Mesendoderm (in vitro differentiated cells): ENCODE measurements at regions not wholly inside any gene's neighbourhood (a gene's known extent, or its start where the extent isn't known, plus 50 kb on each side); places are given as distances from the start of the nearest gene placed in this dataset.

Source experiments
- DNase-seq: peaks from one replicate; pipeline ENCODE4 v3.0.0; 2013
- H2AK5ac ChIP-seq: 2 replicates; pipeline ENCODE4 v1.6.1; 2013; ENCODE audit warnings: low read length, inconsistent platforms
- H2BK120ac ChIP-seq: 2 replicates; pipeline ENCODE4 v1.6.1; 2013; ENCODE audit warnings: low read depth, mild to moderate bottlenecking, low read length, moderate library complexity, mixed read lengths
- H2BK15ac ChIP-seq: replicated peaks from 2 replicates; pipeline ENCODE4 v1.6.1; 2013; ENCODE audit warnings: low read depth, mild to moderate bottlenecking, moderate library complexity
- H2BK5ac ChIP-seq: 2 replicates; pipeline ENCODE4 v1.6.1; 2013; ENCODE audit warnings: low read length, inconsistent platforms
- H3K18ac ChIP-seq: 2 replicates; pipeline ENCODE4 v1.6.1; 2013; ENCODE audit warnings: mild to moderate bottlenecking, low read length, mixed read lengths
- H3K23ac ChIP-seq: one replicate; pipeline ENCODE4 v1.6.1; 2013; ENCODE audit warnings: low read length
- H3K27ac ChIP-seq: 2 replicates; pipeline ENCODE4 v1.5.1; 2013; ENCODE audit warnings: low read depth, mild to moderate bottlenecking, inconsistent platforms, low read length, moderate library complexity
- H3K27me3 ChIP-seq: 2 replicates; pipeline ENCODE4 v1.6.1; 2013; ENCODE audit warnings: low read length, control low read depth, mild to moderate bottlenecking, inconsistent platforms; ENCODE audit not compliant: insufficient read depth, poor library complexity
- H3K36me3 ChIP-seq: 2 replicates; pipeline ENCODE4 v1.6.1; 2013; ENCODE audit warnings: low read length, inconsistent platforms; ENCODE audit not compliant: control insufficient read depth, insufficient read depth
- H3K4ac ChIP-seq: one replicate; pipeline ENCODE4 v1.6.1; 2013; ENCODE audit warnings: low read depth, mild to moderate bottlenecking, low read length, moderate library complexity
- H3K4me1 ChIP-seq: 2 replicates; pipeline ENCODE4 v1.6.1; 2013; ENCODE audit warnings: low read depth, low read length, inconsistent platforms; ENCODE audit not compliant: control insufficient read depth
- H3K4me2 ChIP-seq: 2 replicates; pipeline ENCODE4 v1.6.1; 2013; ENCODE audit warnings: low read length
- H3K4me3 ChIP-seq: 2 replicates; pipeline ENCODE4 v1.5.1; 2013; ENCODE audit warnings: mild to moderate bottlenecking, low read length
- H3K56ac ChIP-seq: one replicate; pipeline ENCODE4 v1.6.1; 2013; ENCODE audit warnings: low read length
- H3K79me1 ChIP-seq: 2 replicates; pipeline ENCODE4 v1.6.1; 2013; ENCODE audit warnings: low read length, inconsistent platforms
- H3K79me2 ChIP-seq: 2 replicates; pipeline ENCODE4 v1.6.1; 2013; ENCODE audit warnings: mild to moderate bottlenecking, low read length; ENCODE audit not compliant: control insufficient read depth, insufficient read depth
- H3K9ac ChIP-seq: 2 replicates; pipeline ENCODE4 v1.6.1; 2013; ENCODE audit warnings: low read length, inconsistent platforms
- H4K5ac ChIP-seq: one replicate; pipeline ENCODE4 v1.6.1; 2013; ENCODE audit warnings: low read length
- H4K8ac ChIP-seq: one replicate; pipeline ENCODE4 v1.6.1; 2013; ENCODE audit warnings: low read depth, mild to moderate bottlenecking, control low read depth, low read length, moderate library complexity
- WGBS: extraction: QIAGEN DNeasy Blood & Tissue Kit; methylation state at CpG from one replicate; pipeline ENCODE4 v1.1.7; 2013; ENCODE audit warnings: low lambda C conversion rate, missing lambda C conversion rate; ENCODE audit not compliant: insufficient coverage; ENCODE audit errors: extremely low coverage; 5-methylcytosine and 5-hydroxymethylcytosine counted together

DNA sequence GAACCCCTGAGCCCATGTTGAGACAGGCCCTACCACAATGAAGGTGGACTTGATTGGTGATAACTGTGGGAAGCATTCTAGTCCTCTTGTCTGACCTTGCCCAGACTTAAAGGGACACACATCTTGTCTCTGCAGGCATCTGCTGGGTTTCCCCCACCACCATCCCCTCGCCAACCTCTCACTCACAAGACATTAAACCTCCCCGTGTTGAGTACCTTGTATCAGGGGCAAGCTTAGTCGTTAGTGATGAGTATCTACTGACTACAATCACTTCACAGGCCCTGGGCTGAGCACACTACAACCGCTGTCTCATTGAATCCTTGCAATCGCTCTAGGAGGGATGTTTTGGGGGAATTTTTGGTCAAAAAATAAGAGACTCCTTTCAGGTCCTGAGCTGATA is 86.0 kb downstream of the ICOS start:
- Histone ChIP-seq H3K4me3 (no peak overlapping the region), H3K36me3 (no peaks in the 10 kb centered on the region), H4K8ac (no peak overlapping the region), H4K5ac (no peak overlapping the region), H3K23ac (no peak overlapping the region), H3K18ac (no peak overlapping the region), H3K79me1 (no peaks in the 10 kb centered on the region), H2BK15ac (no peak overlapping the region), H3K56ac (no peak overlapping the region), H3K4me2 (no peak overlapping the region), H3K9ac (no peak overlapping the region), H2BK120ac (no peak overlapping the region), H2AK5ac (no peak overlapping the region), H3K27me3 (no peaks in the 10 kb centered on the region), H2BK5ac (no peak overlapping the region), H3K27ac (no peak overlapping the region), H3K79me2 (no peaks in the 10 kb centered on the region), H3K4ac (no peak overlapping the region), H3K4me1 (peaks cover 1% of the 10 kb centered on the region)
- no CpG with 5 or more reads among the region's 5 CpGs for WGBS
- no peak for DNase-seq

DNA sequence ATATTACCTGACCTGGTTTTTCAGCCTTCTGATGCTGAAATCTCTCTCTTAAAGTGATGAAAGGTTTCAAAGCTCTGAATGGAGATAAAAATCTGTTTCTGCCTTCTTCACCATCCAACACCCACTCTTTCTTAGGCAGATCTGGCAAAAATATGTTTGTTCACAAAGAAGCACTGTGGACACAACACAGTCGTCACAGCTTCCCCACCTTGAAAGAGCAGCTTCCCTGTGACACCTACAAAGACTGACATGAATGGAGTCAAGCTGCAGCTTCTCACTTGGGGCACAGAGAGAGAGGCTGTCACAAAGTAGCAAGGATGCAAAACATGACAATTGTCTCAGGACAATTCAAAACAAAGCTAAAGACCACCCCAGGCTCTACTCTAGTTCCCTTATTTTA is 86.5 kb downstream of the ICOS start:
- H3K4me1 ChIP-seq = peaks cover 1% of the 10 kb centered on the region
- H3K27ac ChIP-seq = no peak overlapping the region
- H2BK15ac ChIP-seq = no peak overlapping the region
- no peak overlapping the region for H2AK5ac ChIP-seq
- H3K9ac ChIP-seq = no peak overlapping the region
- H3K4me2 ChIP-seq = no peak overlapping the region
- no peaks in the 10 kb centered on the region for H3K79me1 ChIP-seq
- H4K5ac ChIP-seq = no peak overlapping the region
- no peaks in the 10 kb centered on the region for H3K27me3 ChIP-seq
- WGBS = no CpG with 5 or more reads among the region's 1 CpG
- H2BK120ac ChIP-seq = no peak overlapping the region
- DNase-seq = no peak
- H3K23ac ChIP-seq = no peak overlapping the region
- H4K8ac ChIP-seq = no peak overlapping the region
- H3K56ac ChIP-seq = no peak overlapping the region
- no peaks in the 10 kb centered on the region for H3K36me3 ChIP-seq
- no peak overlapping the region for H3K4me3 ChIP-seq
- H3K18ac ChIP-seq = no peak overlapping the region
- no peaks in the 10 kb centered on the region for H3K79me2 ChIP-seq
- H3K4ac ChIP-seq = no peak overlapping the region
- no peak overlapping the region for H2BK5ac ChIP-seq

DNA sequence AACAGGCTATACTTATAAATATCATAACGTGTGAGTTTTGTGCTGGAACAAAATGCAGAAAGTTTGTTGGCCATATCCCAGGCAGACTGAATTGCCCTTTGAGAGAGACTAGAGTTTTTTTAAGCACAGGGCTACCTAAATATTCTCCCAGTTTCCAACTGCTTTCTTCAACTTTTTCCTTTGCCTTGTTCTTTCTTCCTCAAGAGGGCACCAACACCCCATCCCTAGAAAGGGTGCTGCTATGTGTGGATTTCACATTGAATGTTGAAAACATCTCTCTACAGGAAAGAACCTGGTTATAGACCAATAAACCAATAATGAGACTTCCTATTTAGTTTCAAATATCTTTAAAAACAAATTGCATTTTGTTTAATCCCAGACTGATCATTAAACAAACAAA is 87.9 kb downstream of the ICOS start:
- peak; percentile 79 for DNase-seq
- Histone ChIP-seq H3K79me2 (no peaks in the 10 kb centered on the region), H3K79me1 (no peaks in the 10 kb centered on the region), H2BK120ac (no peak overlapping the region), H2BK5ac (no peak overlapping the region), H4K8ac (no peak overlapping the region), H3K36me3 (no peaks in the 10 kb centered on the region), H3K56ac (no peak overlapping the region), H3K4ac (no peak overlapping the region), H3K27ac (no peak overlapping the region), H3K4me3 (no peak overlapping the region), H2BK15ac (no peak overlapping the region), H4K5ac (no peak overlapping the region), H3K23ac (no peak overlapping the region), H3K27me3 (no peaks in the 10 kb centered on the region), H2AK5ac (no peak overlapping the region), H3K18ac (no peak overlapping the region), H3K4me1 (peaks cover 1% of the 10 kb centered on the region), H3K4me2 (no peak overlapping the region), H3K9ac (no peak overlapping the region)
- WGBS = no CpG with 5 or more reads among the region's 1 CpG

DNA sequence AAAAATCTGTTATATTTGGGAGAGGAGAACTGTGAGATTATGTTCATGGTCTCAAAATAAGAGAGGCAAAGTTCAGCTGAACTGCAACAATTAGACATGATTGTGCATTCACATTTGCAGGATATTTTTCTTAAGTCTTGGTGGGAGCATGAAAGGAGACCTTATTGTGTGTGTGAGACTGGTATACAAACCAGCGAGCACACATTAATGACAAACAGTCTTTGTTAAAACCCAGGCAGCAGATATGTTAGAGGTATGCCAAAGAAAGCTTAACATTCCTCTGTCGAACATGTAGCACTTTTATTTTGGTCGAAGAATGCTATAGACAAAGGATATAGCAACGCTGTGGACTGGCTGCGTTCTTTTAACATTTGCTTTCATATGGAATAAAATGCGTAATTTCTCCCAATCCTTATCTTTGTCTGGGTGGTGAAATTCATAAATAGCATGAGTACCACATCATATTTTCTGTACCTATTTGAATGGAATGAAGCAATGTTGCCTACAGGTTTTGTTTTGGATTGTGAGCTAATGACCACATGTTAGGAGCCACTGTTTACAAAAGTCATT is 88.4 kb downstream of the ICOS start:
- no peaks in the 10 kb centered on the region for H3K27me3 ChIP-seq
- H4K8ac ChIP-seq = no peak overlapping the region
- no peak overlapping the region for H3K23ac ChIP-seq
- H3K27ac ChIP-seq = no peak overlapping the region
- WGBS = no CpG with 5 or more reads among the region's 6 CpGs
- no peak overlapping the region for H3K4me3 ChIP-seq
- H3K9ac ChIP-seq = no peak overlapping the region
- peak overlapping the region; percentile 66 for H3K56ac ChIP-seq
- H4K5ac ChIP-seq = no peak overlapping the region
- no peaks in the 10 kb centered on the region for H3K79me2 ChIP-seq
- peaks cover 1% of the 10 kb centered on the region for H3K4me1 ChIP-seq
- no peak overlapping the region for H3K18ac ChIP-seq
- H3K4me2 ChIP-seq = no peak overlapping the region
- H3K36me3 ChIP-seq = no peaks in the 10 kb centered on the region
- peak overlapping the region; percentile 56 for H2BK5ac ChIP-seq
- no peak overlapping the region for H2AK5ac ChIP-seq
- H3K4ac ChIP-seq = no peak overlapping the region
- H2BK120ac ChIP-seq = no peak overlapping the region
- no peak overlapping the region for H2BK15ac ChIP-seq
- no peaks in the 10 kb centered on the region for H3K79me1 ChIP-seq
- peak; percentile 15 for DNase-seq

DNA sequence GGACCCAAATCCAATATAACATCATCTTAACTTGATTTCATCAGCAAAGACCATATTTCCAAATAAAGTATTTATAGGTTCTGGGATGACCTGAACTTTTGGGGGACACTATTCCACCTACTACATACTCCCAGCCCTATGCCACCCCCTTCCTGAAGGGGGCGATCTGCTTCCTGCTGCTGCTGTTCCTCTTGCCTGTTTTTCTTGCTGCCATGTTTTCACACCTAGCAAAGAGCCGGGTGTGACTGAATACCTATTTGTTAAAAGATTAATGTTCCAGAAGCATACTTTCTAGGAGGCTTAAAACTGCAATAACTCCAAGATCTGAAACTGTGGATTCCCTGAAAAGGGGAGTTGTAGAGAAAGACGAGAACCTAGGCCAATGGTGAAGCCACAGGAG is 89.7 kb downstream of the ICOS start:
- Histone ChIP-seq H3K27ac (no peak overlapping the region), H2AK5ac (no peak overlapping the region), H3K36me3 (no peaks in the 10 kb centered on the region), H3K9ac (no peak overlapping the region), H2BK120ac (no peak overlapping the region), H3K4me1 (peaks cover 1% of the 10 kb centered on the region), H3K27me3 (no peaks in the 10 kb centered on the region), H3K23ac (no peak overlapping the region), H3K79me2 (no peaks in the 10 kb centered on the region), H4K8ac (no peak overlapping the region), H2BK5ac (no peak overlapping the region), H3K4ac (no peak overlapping the region), H3K4me3 (no peak overlapping the region), H3K18ac (no peak overlapping the region), H2BK15ac (no peak overlapping the region), H4K5ac (no peak overlapping the region), H3K4me2 (no peak overlapping the region), H3K56ac (no peak overlapping the region), H3K79me1 (no peaks in the 10 kb centered on the region)
- DNase-seq = peak; percentile 19
- no CpG with 5 or more reads among the region's 3 CpGs for WGBS

DNA sequence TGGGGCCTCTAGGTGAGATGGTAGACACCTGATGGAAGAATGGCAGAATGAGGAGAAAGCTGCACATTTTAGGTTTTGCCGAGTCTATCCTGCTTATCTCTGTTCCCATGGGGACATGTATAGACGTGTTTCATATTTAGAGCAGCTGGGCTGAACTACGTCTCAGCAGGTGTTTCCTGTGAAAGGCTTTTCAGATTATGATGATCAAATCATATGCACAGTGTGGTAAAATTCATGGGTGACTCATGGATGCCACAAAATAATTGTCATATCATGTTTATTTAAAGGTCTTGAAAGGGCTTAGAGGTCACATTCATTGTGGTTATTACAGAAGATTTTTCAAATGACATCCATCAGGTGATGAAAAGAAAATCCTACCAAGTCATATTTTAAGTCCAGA is 90.5 kb downstream of the ICOS start:
- no peak overlapping the region for H3K23ac ChIP-seq
- H3K18ac ChIP-seq = no peak overlapping the region
- no peak overlapping the region for H2BK120ac ChIP-seq
- H4K8ac ChIP-seq = no peak overlapping the region
- no peaks in the 10 kb centered on the region for H3K27me3 ChIP-seq
- H2BK5ac ChIP-seq = no peak overlapping the region
- peaks cover 4% of the 10 kb centered on the region for H3K4me1 ChIP-seq
- H3K4me2 ChIP-seq = no peak overlapping the region
- no peak for DNase-seq
- no peaks in the 10 kb centered on the region for H3K36me3 ChIP-seq
- no peaks in the 10 kb centered on the region for H3K79me1 ChIP-seq
- H4K5ac ChIP-seq = no peak overlapping the region
- H3K27ac ChIP-seq = no peak overlapping the region
- no peak overlapping the region for H3K9ac ChIP-seq
- no CpG with 5 or more reads among the region's 3 CpGs for WGBS
- no peaks in the 10 kb centered on the region for H3K79me2 ChIP-seq
- no peak overlapping the region for H2BK15ac ChIP-seq
- no peak overlapping the region for H3K56ac ChIP-seq
- no peak overlapping the region for H2AK5ac ChIP-seq
- H3K4me3 ChIP-seq = no peak overlapping the region
- H3K4ac ChIP-seq = no peak overlapping the region
